HepG2 (cell line): ENCODE measurements at regions not wholly inside any gene's neighbourhood (a gene's known extent, or its start where the extent isn't known, plus 50 kb on each side); places are given as distances from the start of the nearest gene placed in this dataset.

Source experiments
- CTCF ChIP-seq: sonication (generic); formaldehyde crosslinking; IDR thresholded peaks from 2 replicates; pipeline ENCODE4 v1.5.0; 2020; ENCODE audit warnings: mild to moderate bottlenecking, missing genetic modification reagents, moderate library complexity
- FOXM1 ChIP-seq: sonication (generic); formaldehyde crosslinking; IDR thresholded peaks from 2 replicates; pipeline ENCODE4 v1.5.0; 2020; ENCODE audit warnings: missing genetic modification reagents
- GABPA ChIP-seq, 2 experiments: IDR thresholded peaks; 2 replicates each; pipeline ENCODE4 v1.6.1; 2011 to 2016; ENCODE audit warnings: low read depth in 2 of 2, low read length in 1 of 2, missing biosample characterization in 1 of 2, missing genetic modification characterization in 1 of 2
- POLR2AphosphoS5 ChIP-seq: IDR thresholded peaks from 2 replicates; pipeline ENCODE4 v1.6.1; 2012; ENCODE audit warnings: low read depth, low read length
- RBFOX2 ChIP-seq: fragments of 200-400 bp; formaldehyde crosslinking; IDR thresholded peaks from 2 replicates; pipeline ENCODE4 v1.6.1; 2017; ENCODE audit warnings: low read depth, mild to moderate bottlenecking, low read length
- ZBTB46 ChIP-seq: sonication (generic); formaldehyde crosslinking; IDR thresholded peaks from 2 replicates; pipeline ENCODE4 v1.4.0; 2020; ENCODE audit warnings: mild to moderate bottlenecking, missing genetic modification reagents, borderline replicate concordance
- ZNF20 ChIP-seq: sonication (generic); formaldehyde crosslinking; IDR thresholded peaks from 2 replicates; pipeline ENCODE4 v1.4.0; 2020; ENCODE audit warnings: mild to moderate bottlenecking, moderate library complexity, missing genetic modification reagents

GRCh38 chr4:42326040-42326439, 71.2 kb upstream of the SHISA3 start:
- TF ChIP-seq ZBTB46 (CRISPR knock-in tag), result no peak
- TF ChIP-seq POLR2AphosphoS5, result no peak
- no peak for TF ChIP-seq RBFOX2
- TF ChIP-seq CTCF, result no peak
- no peak for TF ChIP-seq FOXM1 (CRISPR knock-in tag)
- TF ChIP-seq GABPA (IDR thresholded peaks at IDR 0.05; ENCODE audit: low read depth, low read length), result no peak
- no peak for TF ChIP-seq GABPA (CRISPR knock-in tag; IDR thresholded peaks at IDR 0.05; ENCODE audit: low read depth)
- no peak for TF ChIP-seq ZNF20 (CRISPR knock-in tag)
